Activated B cell treated with CpG ODN at 0.5 μM for 24 hours (primary cell): ENCODE measurements at regions not wholly inside any gene's neighbourhood (a gene's known extent, or its start where the extent isn't known, plus 50 kb on each side); places are given as distances from the start of the nearest gene placed in this dataset.

Experiments used
- ATAC-seq: fragments of 200-7000 bp; cut with Tn5 transposase; one replicate; pipeline ENCODE4 v1.10.0; 2021; ENCODE audit warnings: low read depth, mild to moderate bottlenecking, moderate library complexity
- CTCF ChIA-PET: fragments of 350-600 bp; sonication (Branson Sonifier 250); formaldehyde crosslinking; loops from one replicate; lab custom pipeline; 2021; ENCODE audit warnings: antibody characterized with exemption; lab: Charles Lee
- POLR2A ChIA-PET: fragments of 350-600 bp; sonication (Branson Sonifier 250); formaldehyde crosslinking; loops from one replicate; lab custom pipeline; 2021; ENCODE audit warnings: antibody characterized with exemption; lab: Charles Lee
- DNase-seq: peaks from one replicate; pipeline ENCODE4 v3.0.0; 2022
- H3K27ac Mint-ChIP-seq: one replicate; pipeline ENCODE4 v1.8.0; 2020; ENCODE audit warnings: mixed read lengths
- H3K27me3 Mint-ChIP-seq: one replicate; pipeline ENCODE4 v1.8.0; 2021; ENCODE audit warnings: mixed read lengths
- H3K36me3 Mint-ChIP-seq: one replicate; pipeline ENCODE4 v1.8.0; 2021; ENCODE audit warnings: low read depth, mixed read lengths
- H3K4me1 Mint-ChIP-seq: one replicate; pipeline ENCODE4 v1.8.0; 2021; ENCODE audit warnings: mixed read lengths
- H3K4me3 Mint-ChIP-seq: one replicate; pipeline ENCODE4 v1.8.0; 2020; ENCODE audit warnings: mild to moderate bottlenecking, mixed read lengths
- H3K9me3 Mint-ChIP-seq: one replicate; pipeline ENCODE4 v1.8.0; 2020; ENCODE audit warnings: mixed read lengths
- CTCF ChIP-seq: fragments of 200-600 bp; IDR thresholded peaks from one replicate; pipeline ENCODE4 v1.8.0; 2022; ENCODE audit warnings: antibody characterized with exemption, mild to moderate bottlenecking
- intact Hi-C: fragments of 100-400 bp; cut with micrococcal nuclease; formaldehyde crosslinking; loops from one replicate; pipeline ENCODE4 v1.15.1; 2024

- intact Hi-C loops: no loop called here
- no peak for TF ChIP-seq CTCF
- ATAC-seq: no peak
- H3K27me3 Mint-ChIP-seq: no peaks in the 10 kb centered on the region
- CTCF ChIA-PET: no interaction called here
- H3K4me1 Mint-ChIP-seq: no peaks in the 10 kb centered on the region
- DNase-seq: no peak
- no peaks in the 10 kb centered on the region for H3K36me3 Mint-ChIP-seq
- no peak overlapping the region for H3K27ac Mint-ChIP-seq
- H3K9me3 Mint-ChIP-seq: peaks cover 20% of the 10 kb centered on the region
- POLR2A ChIA-PET: no interaction called here
- H3K4me3 Mint-ChIP-seq: no peak overlapping the region
Measured at GRCh38 chr13:54999399-54999907, 1970.8 kb downstream of the OLFM4 start.

DNA sequence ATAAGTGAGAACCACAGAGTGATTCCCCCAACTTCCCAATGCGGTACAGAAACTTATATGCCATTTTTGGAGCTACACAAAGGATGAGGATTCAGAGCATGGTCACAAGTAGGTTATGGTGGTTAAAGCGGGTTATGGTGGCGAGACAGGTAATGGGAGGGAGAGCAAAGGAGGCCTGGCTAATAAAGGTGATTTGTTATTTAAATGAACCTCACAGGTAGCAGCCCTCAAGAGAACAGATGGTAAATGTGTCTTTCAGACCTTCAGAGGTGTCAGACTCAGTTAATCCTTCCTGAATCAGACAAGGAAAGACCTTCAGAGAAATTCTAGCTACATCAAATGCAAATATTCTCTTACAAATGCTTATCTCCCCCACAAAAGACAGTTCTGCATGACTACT lies 1971.4 kb downstream of the OLFM4 start:
- no peak for TF ChIP-seq CTCF
- ChIA-PET POLR2A (no interaction called here), CTCF (no interaction called here)
- Mint-ChIP-seq H3K36me3 (no peaks in the 10 kb centered on the region), H3K4me3 (no peak overlapping the region), H3K4me1 (no peaks in the 10 kb centered on the region), H3K27ac (no peak overlapping the region), H3K27me3 (no peaks in the 10 kb centered on the region), H3K9me3 (peaks cover 20% of the 10 kb centered on the region)
- intact Hi-C loops: no loop called here
- DNase-seq (no peak), ATAC-seq (no peak)

- no peaks in the 10 kb centered on the region for H3K36me3 Mint-ChIP-seq
- no peak for TF ChIP-seq CTCF
- H3K27me3 Mint-ChIP-seq: no peaks in the 10 kb centered on the region
- intact Hi-C loops: no loop called here
- ATAC-seq (no peak), DNase-seq (no peak)
- ChIA-PET POLR2A (no interaction called here), CTCF (no interaction called here)
- H3K9me3 Mint-ChIP-seq: peaks cover 20% of the 10 kb centered on the region
- H3K27ac Mint-ChIP-seq: no peak overlapping the region
- no peaks in the 10 kb centered on the region for H3K4me1 Mint-ChIP-seq
- H3K4me3 Mint-ChIP-seq: no peak overlapping the region
Measured at GRCh38 chr13:55000844-55001243, 1972.2 kb downstream of the OLFM4 start.

DNA sequence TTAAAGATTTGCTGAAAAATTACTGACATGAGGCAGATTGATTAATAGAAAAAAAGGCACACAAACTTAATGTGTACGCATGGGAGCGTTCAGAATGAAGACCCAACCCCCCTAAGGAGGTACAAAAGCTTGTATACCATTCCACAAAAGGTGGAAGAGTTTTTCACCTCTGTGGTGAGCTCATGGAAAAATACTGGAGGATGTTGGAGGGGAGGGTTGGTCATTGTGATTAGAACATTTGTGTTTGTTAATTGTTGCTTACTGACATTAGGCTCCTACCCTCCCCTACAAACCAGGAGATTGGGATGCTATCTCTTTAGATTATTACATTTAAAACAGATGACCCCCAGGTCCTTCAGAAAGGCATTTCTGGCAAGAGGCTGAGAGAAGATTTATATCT lies 1973.3 kb downstream of the OLFM4 start:
- no peaks in the 10 kb centered on the region for H3K4me1 Mint-ChIP-seq
- H3K27ac Mint-ChIP-seq: no peak overlapping the region
- ATAC-seq (no peak), DNase-seq (no peak)
- POLR2A ChIA-PET: no interaction called here
- H3K27me3 Mint-ChIP-seq: no peaks in the 10 kb centered on the region
- H3K4me3 Mint-ChIP-seq: no peak overlapping the region
- no peaks in the 10 kb centered on the region for H3K36me3 Mint-ChIP-seq
- H3K9me3 Mint-ChIP-seq: peaks cover 15% of the 10 kb centered on the region
- TF ChIP-seq CTCF: no peak
- CTCF ChIA-PET: no interaction called here
- intact Hi-C loops: no loop called here

GRCh38 chr13:55007681-55008080 lies 1979.1 kb downstream of the OLFM4 start:
- ChIA-PET CTCF (no interaction called here), POLR2A (no interaction called here)
- H3K36me3 Mint-ChIP-seq: no peaks in the 10 kb centered on the region
- H3K27me3 Mint-ChIP-seq: no peaks in the 10 kb centered on the region
- no peak overlapping the region for H3K27ac Mint-ChIP-seq
- no peak overlapping the region for H3K4me3 Mint-ChIP-seq
- intact Hi-C loops: no loop called here
- ATAC-seq (no peak), DNase-seq (no peak)
- TF ChIP-seq CTCF: no peak
- H3K4me1 Mint-ChIP-seq: no peaks in the 10 kb centered on the region
- peaks cover 4% of the 10 kb centered on the region for H3K9me3 Mint-ChIP-seq
